ENCODE measurements at regions not wholly inside any gene's neighbourhood (a gene's known extent, or its start where the extent isn't known, plus 50 kb on each side); places are given as distances from the start of the nearest gene placed in this dataset.
"Not testable (repeated sequence)": the region's sequence is repeated elsewhere in the genome, so short reads cannot be mapped to it uniquely, and the experiment has no call there.

GRCh38 chr15:84534561-84535235 is 66.1 kb upstream of the ZSCAN2 start:
- not testable (repeated sequence) for H3K4me3 ChIP-seq (ENCODE audit: low read depth, low read length); H3K9me3 ChIP-seq; H3K36me3 ChIP-seq; DNase-seq; H3K27me3 ChIP-seq; H3K4me1 ChIP-seq

GRCh38 chr15:84536181-84536580 is 64.6 kb upstream of the ZSCAN2 start:
- not testable (repeated sequence) for H3K27me3 ChIP-seq; H3K4me3 ChIP-seq (ENCODE audit: low read depth, low read length); DNase-seq; H3K36me3 ChIP-seq; H3K4me1 ChIP-seq; H3K9me3 ChIP-seq

- not testable (repeated sequence) for H3K9me3 ChIP-seq, DNase-seq
Measured at GRCh38 chr15:84544586-84544985, 56.2 kb upstream of the ZSCAN2 start.

GRCh38 chr15:84547150-84547549 is 53.7 kb upstream of the ZSCAN2 start:
- not testable (repeated sequence) for H3K9me3 ChIP-seq; H3K4me3 ChIP-seq (ENCODE audit: low read depth, low read length); H3K4me1 ChIP-seq; H3K27me3 ChIP-seq; DNase-seq; H3K36me3 ChIP-seq

More at GRCh38 chr15:84544586-84544985, 56.2 kb upstream of the ZSCAN2 start:
- not testable (repeated sequence) for H3K36me3 ChIP-seq; H3K4me3 ChIP-seq (ENCODE audit: low read depth, low read length); H3K4me1 ChIP-seq; H3K27me3 ChIP-seq

GRCh38 chr15:84550503-84550902 is 50.3 kb upstream of the ZSCAN2 start:
- H3K27me3 ChIP-seq; H3K4me1 ChIP-seq; H3K36me3 ChIP-seq; DNase-seq; H3K9me3 ChIP-seq; H3K4me3 ChIP-seq (ENCODE audit: low read depth, low read length): not testable (repeated sequence)
